ENCODE measurements at regions not wholly inside any gene's neighbourhood (a gene's known extent, or its start where the extent isn't known, plus 50 kb on each side); places are given as distances from the start of the nearest gene placed in this dataset.

DNA sequence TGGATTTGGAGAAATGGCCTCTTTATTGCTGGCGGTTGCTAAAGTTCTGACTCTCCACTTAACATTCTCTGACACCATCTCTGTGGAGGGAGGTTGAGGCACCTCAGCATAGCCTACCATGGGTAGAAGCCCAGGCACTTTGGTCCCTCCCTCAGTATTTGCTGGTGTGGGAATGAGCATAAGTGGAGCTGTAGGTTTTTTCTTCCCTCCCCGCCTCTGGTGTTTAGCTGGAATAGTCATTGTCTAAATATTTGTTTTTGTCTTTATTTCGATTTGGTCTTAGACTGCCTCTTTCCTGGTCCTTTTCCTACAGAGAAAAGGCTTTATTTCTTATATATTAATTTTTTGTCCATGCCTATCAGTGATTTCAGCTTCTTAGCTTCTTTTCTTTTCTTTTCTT lies 203.4 kb upstream of the AGR3 start:
- no peak for DNase-seq
- no peak for ATAC-seq
- Histone ChIP-seq H3K36me3 (no peaks in the 10 kb centered on the region), H3K4me3 (no peak overlapping the region), H3K4me1 (no peaks in the 10 kb centered on the region), H3K27ac (no peak overlapping the region), H3K9me3 (no peaks in the 10 kb centered on the region), H3K27me3 (ENCODE audit: low read depth) (no peaks in the 10 kb centered on the region)
- intact Hi-C loops (cut with DNase I), result no loop called here
- TF ChIP-seq, protein P1, sequence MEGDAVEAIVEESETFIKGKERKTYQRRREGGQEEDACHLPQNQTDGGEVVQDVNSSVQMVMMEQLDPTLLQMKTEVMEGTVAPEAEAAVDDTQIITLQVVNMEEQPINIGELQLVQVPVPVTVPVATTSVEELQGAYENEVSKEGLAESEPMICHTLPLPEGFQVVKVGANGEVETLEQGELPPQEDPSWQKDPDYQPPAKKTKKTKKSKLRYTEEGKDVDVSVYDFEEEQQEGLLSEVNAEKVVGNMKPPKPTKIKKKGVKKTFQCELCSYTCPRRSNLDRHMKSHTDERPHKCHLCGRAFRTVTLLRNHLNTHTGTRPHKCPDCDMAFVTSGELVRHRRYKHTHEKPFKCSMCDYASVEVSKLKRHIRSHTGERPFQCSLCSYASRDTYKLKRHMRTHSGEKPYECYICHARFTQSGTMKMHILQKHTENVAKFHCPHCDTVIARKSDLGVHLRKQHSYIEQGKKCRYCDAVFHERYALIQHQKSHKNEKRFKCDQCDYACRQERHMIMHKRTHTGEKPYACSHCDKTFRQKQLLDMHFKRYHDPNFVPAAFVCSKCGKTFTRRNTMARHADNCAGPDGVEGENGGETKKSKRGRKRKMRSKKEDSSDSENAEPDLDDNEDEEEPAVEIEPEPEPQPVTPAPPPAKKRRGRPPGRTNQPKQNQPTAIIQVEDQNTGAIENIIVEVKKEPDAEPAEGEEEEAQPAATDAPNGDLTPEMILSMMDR (IDR thresholded peaks at IDR 0.05), result no peak

DNA sequence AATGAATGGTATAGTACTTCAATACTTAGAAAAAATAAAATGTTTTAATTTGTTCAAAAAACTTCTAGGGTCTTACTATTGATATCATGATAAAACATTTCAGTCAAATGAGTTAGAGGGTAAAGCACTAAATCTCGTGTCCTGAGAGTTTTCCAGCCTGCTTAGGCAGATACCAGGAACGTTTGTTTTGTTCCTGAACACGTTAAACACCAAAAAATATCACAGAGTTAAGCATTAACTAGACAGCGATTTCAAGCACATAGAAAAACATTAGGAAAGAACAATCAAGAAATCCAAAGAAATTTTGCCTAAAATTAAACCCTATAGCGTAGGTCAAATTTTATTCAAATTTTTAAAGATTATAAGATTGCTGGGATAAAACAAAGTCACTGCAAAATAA lies 204.6 kb upstream of the AGR3 start:
- no peaks in the 10 kb centered on the region for H3K9me3 ChIP-seq
- no peak for DNase-seq
- no peak overlapping the region for H3K27ac ChIP-seq
- no peaks in the 10 kb centered on the region for H3K4me1 ChIP-seq
- no peak for ATAC-seq
- no peak overlapping the region for H3K4me3 ChIP-seq
- TF ChIP-seq, protein P1 (IDR thresholded peaks at IDR 0.05), result no peak
- intact Hi-C loops (cut with DNase I), result no loop called here
- no peaks in the 10 kb centered on the region for H3K27me3 ChIP-seq (ENCODE audit: low read depth)
- H3K36me3 ChIP-seq, result no peaks in the 10 kb centered on the region

DNA sequence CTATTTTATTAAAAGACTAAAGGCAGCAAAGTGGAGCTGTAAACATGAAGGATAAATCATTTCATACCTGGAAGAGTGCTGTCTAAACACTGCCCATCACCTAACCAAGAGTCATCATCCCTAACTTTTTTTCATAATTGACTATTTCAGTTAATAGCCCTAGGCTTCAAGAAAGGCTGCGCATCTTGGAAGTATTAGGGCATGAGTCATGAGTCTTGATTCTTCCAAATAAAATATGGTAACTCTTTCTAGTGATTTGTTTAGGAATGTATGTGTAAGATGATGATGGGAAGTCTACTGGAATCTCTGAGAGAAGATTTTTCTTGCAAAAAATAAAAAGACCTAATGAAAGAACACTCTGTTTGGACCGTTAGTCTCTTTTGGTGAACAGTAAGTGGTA lies 207.7 kb upstream of the AHR start:
- DNase-seq (no peak), ATAC-seq (no peak)
- Histone ChIP-seq H3K27ac (no peak overlapping the region), H3K4me3 (no peak overlapping the region), H3K36me3 (no peaks in the 10 kb centered on the region), H3K4me1 (peaks cover 2% of the 10 kb centered on the region), H3K27me3 (ENCODE audit: low read depth) (no peaks in the 10 kb centered on the region), H3K9me3 (no peaks in the 10 kb centered on the region)
- TF ChIP-seq, protein P1 (IDR thresholded peaks at IDR 0.05), result no peak
- intact Hi-C loops (cut with DNase I), result no loop called here

DNA sequence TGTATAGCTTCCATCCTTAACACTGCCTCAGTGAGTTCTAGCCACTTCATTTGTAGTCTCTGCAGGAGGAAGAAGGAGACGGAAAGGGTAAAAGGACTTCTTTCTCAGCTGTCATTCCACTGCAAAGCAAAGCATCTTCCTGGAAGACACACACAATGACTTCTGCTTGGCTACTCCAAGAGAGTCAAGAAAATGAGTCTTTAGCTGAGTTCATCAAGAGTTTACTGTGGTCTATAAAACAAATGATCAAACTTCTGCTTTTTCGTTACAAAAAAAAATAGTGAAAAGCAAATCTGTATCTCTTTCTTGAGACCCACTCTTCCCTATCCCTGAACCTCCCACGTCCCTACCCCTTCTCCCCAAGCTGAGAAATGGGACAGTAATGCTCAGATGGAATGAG lies 205.0 kb upstream of the AHR start:
- TF ChIP-seq, protein P1 (IDR thresholded peaks at IDR 0.05), result no peak
- ATAC-seq (no peak), DNase-seq (no peak)
- H3K27ac ChIP-seq, result no peak overlapping the region
- H3K36me3 ChIP-seq, result no peaks in the 10 kb centered on the region
- no peak overlapping the region for H3K4me3 ChIP-seq
- intact Hi-C loops (cut with DNase I), result no loop called here
- H3K9me3 ChIP-seq, result no peaks in the 10 kb centered on the region
- H3K27me3 ChIP-seq (ENCODE audit: low read depth), result no peaks in the 10 kb centered on the region
- peaks cover 14% of the 10 kb centered on the region for H3K4me1 ChIP-seq

DNA sequence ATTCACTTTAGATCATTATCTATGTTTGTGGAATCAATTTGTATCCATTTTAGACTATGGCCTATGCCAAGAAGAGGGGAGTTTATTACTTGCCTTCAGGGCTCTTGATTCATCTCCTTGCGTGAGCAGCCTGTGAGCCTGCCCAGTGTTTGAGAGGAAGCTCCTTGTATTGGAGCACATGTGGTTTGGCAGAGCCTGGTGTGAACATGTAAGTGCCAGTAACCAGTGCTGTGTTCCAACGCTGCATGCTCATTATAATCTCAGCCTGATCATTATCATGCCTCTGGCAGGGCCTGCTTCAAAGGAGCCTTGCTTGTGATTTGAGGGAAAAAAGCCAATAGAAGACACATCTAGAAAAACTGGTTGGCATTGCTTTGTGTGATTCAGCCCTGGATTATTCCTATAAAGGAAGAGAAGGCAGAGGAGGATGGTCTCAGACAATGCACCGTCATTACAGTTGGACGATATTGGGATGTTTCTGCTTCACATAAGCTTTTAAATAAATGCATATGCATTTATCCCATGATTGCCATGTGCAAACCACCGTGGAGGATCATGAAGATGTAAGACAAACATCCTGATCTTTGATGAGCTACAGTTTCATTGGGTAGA lies 203.4 kb upstream of the AHR start:
- intact Hi-C loops (cut with DNase I), result no loop called here
- TF ChIP-seq, protein P1 (IDR thresholded peaks at IDR 0.05), result no peak

More for the DNA sequence above, 203.4 kb upstream of the AHR start:
- Histone ChIP-seq H3K27ac (no peak overlapping the region), H3K36me3 (no peaks in the 10 kb centered on the region), H3K9me3 (no peaks in the 10 kb centered on the region), H3K4me1 (peaks cover 27% of the 10 kb centered on the region), H3K4me3 (no peak overlapping the region), H3K27me3 (ENCODE audit: low read depth) (no peaks in the 10 kb centered on the region)
- DNase-seq (no peak), ATAC-seq (no peak)

Data from lower lobe of right lung (tissue), 2 donors.